B cell (primary cell): ENCODE measurements at regions not wholly inside any gene's neighbourhood (a gene's known extent, or its start where the extent isn't known, plus 50 kb on each side); places are given as distances from the start of the nearest gene placed in this dataset.

Source experiments
- ATAC-seq: fragments of 200-7000 bp; cut with Tn5 transposase; one replicate; pipeline ENCODE4 v1.10.0; 2021; ENCODE audit warnings: low read depth, mild to moderate bottlenecking, moderate number of reproducible peaks, moderate library complexity
- CTCF ChIA-PET: fragments of 350-600 bp; sonication (Branson Sonifier 250); formaldehyde crosslinking; loops from one replicate; lab custom pipeline; 2021; ENCODE audit warnings: antibody characterized with exemption, inconsistent platforms; lab: Charles Lee
- POLR2A ChIA-PET: fragments of 350-600 bp; sonication (Branson Sonifier 250); formaldehyde crosslinking; loops from one replicate; lab custom pipeline; 2021; ENCODE audit warnings: antibody characterized with exemption; lab: Charles Lee
- DNase-seq: peaks from one replicate; pipeline ENCODE4 v3.0.0; 2013
- H2AFZ ChIP-seq: 2 replicates; pipeline ENCODE4 v1.6.1; 2012; ENCODE audit warnings: mild to moderate bottlenecking, low read depth, low read length; ENCODE audit not compliant: insufficient read depth, poor library complexity, severe bottlenecking
- H3K27ac ChIP-seq, 2 donors: 1 replicate in 1 of 2; 2 replicates in 1 of 2; pipeline ENCODE4 v1.5.1; 2012 to 2013; ENCODE audit warnings: low read length in 2 of 2, mild to moderate bottlenecking in 2 of 2, moderate library complexity in 1 of 2
- H3K27me3 ChIP-seq, 4 experiments: fragments of 200-600 bp in 1 of 4; sonication (generic) in 1 of 4; replicated peaks in 1 of 4; 1 replicate in 2 of 4; 2 replicates in 2 of 4; pipeline versions ENCODE4 v1.6.1 to v1.7.0; 2013 to 2016; ENCODE audit warnings: low read length in 3 of 4, mild to moderate bottlenecking in 2 of 4, mixed read lengths in 1 of 4, moderate library complexity in 1 of 4; ENCODE audit not compliant: insufficient read depth in 4 of 4, control insufficient read depth in 3 of 4; ENCODE audit errors: control extremely low read depth in 1 of 4
- H3K36me3 ChIP-seq, 2 experiments: replicated peaks in 1 of 2; 1 replicate in 1 of 2; 2 replicates in 1 of 2; pipeline versions ENCODE4 v1.6.1 to v1.7.1; 2013; ENCODE audit warnings: low read length in 1 of 2; ENCODE audit not compliant: insufficient read depth in 2 of 2, control insufficient read depth in 1 of 2; ENCODE audit errors: control extremely low read depth in 1 of 2, extremely low read depth in 1 of 2
- H3K4me1 ChIP-seq, 2 donors: fragments of 200-600 bp in 1 of 2; sonication (generic) in 1 of 2; 1 replicate in 1 of 2; 2 replicates in 1 of 2; pipeline versions ENCODE4 v1.5.1 to v1.6.1; 2013 to 2017; ENCODE audit warnings: low read length in 2 of 2; ENCODE audit not compliant: control insufficient read depth in 2 of 2, insufficient read depth in 2 of 2
- H3K4me2 ChIP-seq: replicated peaks from 2 replicates; pipeline ENCODE3; 2012; ENCODE audit warnings: mild to moderate bottlenecking, low read depth, low read length; ENCODE audit not compliant: poor library complexity, severe bottlenecking
- H3K4me3 ChIP-seq, 5 experiments: fragments of 200-600 bp in 1 of 5; sonication (generic) in 1 of 5; 1 replicate in 3 of 5; 2 replicates in 2 of 5; pipeline versions ENCODE4 v1.5.1 to v1.7.0; 2011 to 2016; ENCODE audit warnings: low read length in 4 of 5, mild to moderate bottlenecking in 4 of 5, low read depth in 2 of 5, control low read depth in 1 of 5, moderate library complexity in 1 of 5; ENCODE audit not compliant: insufficient read depth in 1 of 5; ENCODE audit errors: control extremely low read depth in 1 of 5, extremely low read depth in 1 of 5
- H3K79me2 ChIP-seq: fragments of 200-600 bp; sonication (generic); one replicate; pipeline ENCODE4 v1.6.0; 2016; ENCODE audit warnings: low read length; ENCODE audit not compliant: control insufficient read depth, insufficient read depth
- H3K9ac ChIP-seq: fragments of 200-600 bp; sonication (generic); 2 replicates; pipeline ENCODE4 v1.6.1; 2017; ENCODE audit warnings: mild to moderate bottlenecking, low read length, moderate library complexity
- H3K9me3 ChIP-seq, 3 donors: one replicate each; pipeline versions ENCODE4 v1.6.1 to v1.7.1; 2013; ENCODE audit warnings: low read length in 2 of 3; ENCODE audit not compliant: control insufficient read depth in 2 of 3, insufficient read depth in 1 of 3; ENCODE audit errors: control extremely low read depth in 1 of 3
- H4K20me1 ChIP-seq: 2 replicates; pipeline ENCODE4 v1.6.0; 2012; ENCODE audit warnings: mild to moderate bottlenecking, low read length; ENCODE audit not compliant: insufficient read depth, control insufficient read depth, poor library complexity, severe bottlenecking
- H3K27ac Mint-ChIP-seq: one replicate; pipeline ENCODE4 v1.8.0; 2021; ENCODE audit warnings: mixed read lengths
- H3K27me3 Mint-ChIP-seq: one replicate; pipeline ENCODE4 v1.8.0; 2021; ENCODE audit warnings: mixed read lengths
- H3K4me1 Mint-ChIP-seq: one replicate; pipeline ENCODE4 v1.8.0; 2021; ENCODE audit warnings: mixed read lengths
- H3K4me3 Mint-ChIP-seq: one replicate; pipeline ENCODE4 v1.8.0; 2021; ENCODE audit warnings: mixed read lengths
- H3K9me3 Mint-ChIP-seq: one replicate; pipeline ENCODE4 v1.8.0; 2022; ENCODE audit warnings: mixed read lengths; ENCODE audit not compliant: insufficient read depth
- CTCF ChIP-seq: fragments of 200-600 bp; IDR thresholded peaks from one replicate; pipeline ENCODE4 v1.8.0; 2022; ENCODE audit warnings: antibody characterized with exemption, mild to moderate bottlenecking
- EZH2 ChIP-seq: IDR thresholded peaks from 2 replicates; pipeline ENCODE4 v1.6.1; 2012; ENCODE audit warnings: borderline replicate concordance, low read depth, mild to moderate bottlenecking, moderate library complexity, low read length; ENCODE audit not compliant: insufficient read depth, poor library complexity, severe bottlenecking
- WGBS: methylation state at CpG from one replicate; pipeline ENCODE4 v1.1.5; 2013; ENCODE audit warnings: missing lambda C conversion rate; ENCODE audit not compliant: insufficient coverage; 5-methylcytosine and 5-hydroxymethylcytosine counted together
- intact Hi-C: fragments of 100-400 bp; cut with micrococcal nuclease; formaldehyde crosslinking; loops from one replicate; pipeline ENCODE4 v1.10.0; 2022

- no peak overlapping the region for H3K4me3 Mint-ChIP-seq
- intact Hi-C loops: no loop called here
- peaks cover 17% of the 10 kb centered on the region for H3K27me3 Mint-ChIP-seq
- Histone ChIP-seq H3K4me3 (no peak overlapping the region), H4K20me1 (no peaks in the 10 kb centered on the region), H2AFZ (no peak overlapping the region), H3K36me3 (no peaks in the 10 kb centered on the region), H3K27me3 (peaks cover 0 to 7% (median 1%) of the 10 kb centered on the region in 4 experiments), H3K4me1 (no peaks in the 10 kb centered on the region), H3K4me2 (no peak overlapping the region), H3K27ac (no peak overlapping the region), H3K79me2 (no peaks in the 10 kb centered on the region), H3K9me3 (peaks cover 0 to 4% (median 4%) of the 10 kb centered on the region in 3 donors), H3K9ac (no peak overlapping the region)
- H3K9me3 Mint-ChIP-seq: no peaks in the 10 kb centered on the region
- no peak overlapping the region for H3K27ac Mint-ChIP-seq
- ChIA-PET POLR2A (no interaction called here), CTCF (interaction anchor here (1.1 kb wide), 1 partner anchor 8 kb away, joined by 3 read pairs; no protein-coding TSS in a partner anchor)
- TF ChIP-seq CTCF: no peak
- no peak for TF ChIP-seq EZH2
- DNase-seq (no peak), ATAC-seq (no peak)
- 100% methylated on average over 2 of the region's 7 CpGs for WGBS
- H3K4me1 Mint-ChIP-seq: no peaks in the 10 kb centered on the region
Measured at GRCh38 chr5:72015103-72015548, 92.1 kb upstream of the MAP1B start.

DNA sequence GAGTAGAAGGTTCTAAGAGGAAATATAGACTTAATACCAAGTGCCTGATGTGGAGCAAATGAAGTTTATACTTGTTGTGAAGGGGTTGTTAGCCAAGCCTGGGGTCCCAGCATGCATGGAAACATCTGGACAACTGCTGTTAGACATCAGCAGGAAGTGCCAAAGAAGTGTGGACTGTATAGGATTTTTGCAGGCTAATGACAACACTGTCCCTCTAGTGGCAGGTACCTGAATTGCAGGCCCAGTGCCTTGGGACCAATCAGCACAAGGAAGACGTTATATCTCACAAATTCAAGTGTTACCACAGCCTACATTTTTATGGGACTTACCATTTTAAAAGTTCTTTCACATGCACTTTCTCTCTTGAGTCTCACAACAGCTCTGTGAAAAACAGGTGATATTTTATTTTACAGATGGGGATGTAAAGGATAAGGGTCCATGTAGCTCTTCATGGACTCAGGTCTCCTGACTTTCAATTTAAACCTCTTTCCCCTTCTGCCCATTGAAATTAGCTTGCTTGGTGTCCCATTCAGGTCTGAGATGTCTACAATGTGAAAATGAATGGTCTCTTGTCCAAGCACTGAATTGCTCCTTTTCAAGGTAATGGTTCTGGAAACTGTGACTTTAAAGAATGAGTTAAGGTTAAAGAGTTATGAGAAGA is 89.0 kb upstream of the MAP1B start:
- TF ChIP-seq EZH2 (no peak), CTCF (peak; percentile 97)
- no peaks in the 10 kb centered on the region for H3K4me1 ChIP-seq
- no peak overlapping the region for H3K27ac Mint-ChIP-seq
- no peak overlapping the region for H2AFZ ChIP-seq
- H3K4me3 Mint-ChIP-seq: no peak overlapping the region
- H3K4me3 ChIP-seq: no peak overlapping the region
- no peaks in the 10 kb centered on the region for H4K20me1 ChIP-seq
- no peaks in the 10 kb centered on the region for H3K9me3 Mint-ChIP-seq
- no peaks in the 10 kb centered on the region for H3K36me3 ChIP-seq
- peaks cover 0 to 7% (median 3%) of the 10 kb centered on the region in 4 experiments for H3K27me3 ChIP-seq
- no peaks in the 10 kb centered on the region for H3K79me2 ChIP-seq
- no peak overlapping the region for H3K4me2 ChIP-seq
- H3K4me1 Mint-ChIP-seq: no peaks in the 10 kb centered on the region
- peaks cover 26% of the 10 kb centered on the region for H3K27me3 Mint-ChIP-seq
- WGBS: 17% methylated on average over 1 of the region's 1 CpG
- DNase-seq (peak; percentile 57), ATAC-seq (no peak)
- CTCF ChIA-PET: interaction anchor here (1.2 to 1.6 kb wide), 7 partner anchors 9 to 35 kb away, joined by 3 to 5 read pairs (median 4); no protein-coding TSS in a partner anchor
- H3K9ac ChIP-seq: no peak overlapping the region
- H3K9me3 ChIP-seq: peaks cover 0 to 4% (median 4%) of the 10 kb centered on the region in 3 donors
- H3K27ac ChIP-seq: no peak overlapping the region
- intact Hi-C loops: no loop called here
- POLR2A ChIA-PET: no interaction called here
